ENCODE measurements at regions not wholly inside any gene's neighbourhood (a gene's known extent, or its start where the extent isn't known, plus 50 kb on each side); places are given as distances from the start of the nearest gene placed in this dataset.

- DNase-seq = peak; percentile 58
Measured at GRCh38 chr22:27192135-27192829, 534.9 kb downstream of the MIAT start.

- no peak for DNase-seq
Measured at GRCh38 chr22:27193215-27193614, 535.8 kb downstream of the MIAT start.

GRCh38 chr22:27193636-27194035 is 536.2 kb downstream of the MIAT start:
- no peak for DNase-seq

DNA sequence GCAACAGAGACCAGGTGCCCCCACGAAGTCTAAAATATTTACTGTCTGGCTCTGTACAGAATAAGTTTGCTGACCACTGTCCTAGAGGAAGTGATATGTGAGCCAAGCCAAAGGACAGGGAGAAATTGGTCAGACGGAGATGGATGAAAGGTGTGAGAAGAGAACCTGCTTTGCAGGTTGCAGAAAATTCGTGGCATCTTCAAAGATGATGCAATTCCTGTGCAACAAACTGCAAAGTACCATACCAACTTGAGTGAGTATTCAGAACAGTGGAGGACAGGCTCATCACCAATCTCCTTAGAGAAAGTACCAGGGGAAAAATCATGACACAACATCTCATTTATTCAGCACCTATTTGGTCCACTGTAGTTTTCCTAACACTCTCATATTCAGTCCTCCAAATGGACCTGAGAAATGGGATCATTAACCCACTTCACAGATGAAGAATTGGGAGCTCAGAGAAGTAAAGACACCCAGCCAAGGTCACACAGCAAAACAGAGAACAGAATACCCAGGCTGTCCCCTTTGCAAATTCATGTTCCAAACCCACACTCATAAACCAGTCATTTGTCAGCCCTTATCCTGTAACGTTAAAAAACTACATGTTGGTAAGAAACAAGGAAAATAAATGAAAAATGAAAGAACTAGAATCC is 536.8 kb downstream of the MIAT start:
- peak; percentile 48 for DNase-seq

- DNase-seq = no peak
Measured at GRCh38 chr22:27195094-27195493, 537.7 kb downstream of the MIAT start.

- DNase-seq = no peak
Measured at GRCh38 chr22:27195494-27195893, 538.1 kb downstream of the MIAT start.

GRCh38 chr22:27196606-27197005 is 539.2 kb downstream of the MIAT start:
- no peak for DNase-seq

DNA sequence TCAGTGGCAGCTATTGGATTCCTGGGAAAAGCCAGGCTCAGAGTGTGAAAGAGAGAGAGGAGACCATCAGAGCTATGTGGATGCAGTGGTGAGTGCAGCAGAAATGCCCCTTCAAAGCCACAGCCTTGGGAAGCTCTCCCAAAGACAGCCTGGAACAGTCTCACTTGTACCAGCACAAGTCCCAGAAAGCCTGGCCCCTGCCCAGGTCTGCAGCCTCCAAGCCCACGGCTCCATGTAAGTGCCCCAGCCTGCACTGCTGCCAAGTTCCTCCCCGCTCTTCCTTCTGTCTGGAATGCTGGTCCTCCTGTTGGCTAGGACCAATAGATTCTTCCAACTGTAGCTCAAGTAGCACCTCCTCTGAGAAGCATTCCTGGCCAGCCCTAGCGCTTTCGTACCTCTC is 539.7 kb downstream of the MIAT start:
- DNase-seq = peak; percentile 35

GRCh38 chr22:27197618-27198017 is 540.2 kb downstream of the MIAT start:
- DNase-seq = no peak

GRCh38 chr22:27198518-27199035 is 541.2 kb downstream of the MIAT start:
- no peak for DNase-seq

- no peak for DNase-seq
Measured at GRCh38 chr22:27199354-27199753, 542.0 kb downstream of the MIAT start.

DNA sequence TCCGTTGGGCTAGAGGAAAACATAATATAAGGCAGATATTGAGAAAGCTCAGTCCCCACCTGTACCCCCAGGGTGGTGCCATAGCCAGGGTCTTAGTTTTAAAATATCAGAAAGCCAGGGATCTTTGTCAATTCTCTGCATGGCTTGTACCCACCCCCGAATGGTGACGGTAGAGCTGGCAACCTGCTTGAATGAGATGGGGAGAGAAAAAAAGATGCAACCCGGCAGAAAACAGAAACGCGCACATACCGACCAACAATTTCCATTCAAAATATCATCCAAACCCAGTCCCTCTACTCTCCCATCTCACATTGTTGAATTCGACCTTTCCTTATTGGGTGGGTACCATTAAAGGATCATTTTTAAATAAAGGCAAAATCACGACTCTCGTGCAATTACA is 543.9 kb downstream of the MIAT start:
- DNase-seq = no peak

DNA sequence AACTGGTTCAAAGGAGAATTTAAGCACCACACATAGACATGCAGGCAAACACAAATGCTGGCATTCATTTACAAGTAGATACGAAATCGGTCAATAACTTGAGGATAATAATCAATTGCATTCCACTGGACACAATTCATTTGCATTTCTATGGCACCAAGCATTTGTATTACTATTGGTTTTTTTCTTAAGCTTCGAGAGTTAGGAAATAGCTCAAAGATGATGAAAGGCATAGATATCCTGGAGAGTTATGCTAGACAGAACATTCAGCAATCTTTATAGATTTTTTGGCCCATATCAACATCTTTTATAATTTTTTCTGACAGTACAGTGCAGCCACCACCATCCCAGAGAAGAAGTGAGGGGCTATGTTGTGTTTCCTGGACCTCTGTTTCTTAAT is 544.4 kb downstream of the MIAT start:
- DNase-seq = no peak

- DNase-seq = no peak
Measured at GRCh38 chr22:27203276-27203660, 545.9 kb downstream of the MIAT start.

GRCh38 chr22:27204280-27204679 is 546.9 kb downstream of the MIAT start:
- no peak for DNase-seq

DNA sequence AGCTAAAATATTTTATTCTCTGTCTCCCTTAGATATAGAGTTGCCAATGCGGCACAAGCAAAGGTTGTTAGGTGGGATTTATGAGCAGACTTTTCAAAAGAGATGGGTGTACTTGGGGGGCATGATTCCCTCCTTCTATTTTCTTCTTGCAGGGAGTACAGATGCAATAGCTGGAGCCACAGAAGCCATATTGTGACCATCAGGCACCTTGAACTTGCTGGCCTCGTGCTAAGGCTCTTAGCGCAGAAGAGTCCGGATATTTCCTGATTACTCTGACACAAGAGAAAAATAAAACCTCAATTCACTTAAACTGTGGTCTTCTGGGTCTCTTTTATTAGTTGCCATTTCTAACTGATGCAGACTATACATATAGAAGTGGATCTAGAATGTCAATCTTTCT is 547.4 kb downstream of the MIAT start:
- no peak for DNase-seq

GRCh38 chr22:27205492-27206373 is 548.3 kb downstream of the MIAT start:
- DNase-seq = no peak

GRCh38 chr22:27206374-27207133 is 549.2 kb downstream of the MIAT start:
- peak; percentile 71 for DNase-seq

- no peak for DNase-seq
Measured at GRCh38 chr22:27207266-27207665, 549.9 kb downstream of the MIAT start.

DNA sequence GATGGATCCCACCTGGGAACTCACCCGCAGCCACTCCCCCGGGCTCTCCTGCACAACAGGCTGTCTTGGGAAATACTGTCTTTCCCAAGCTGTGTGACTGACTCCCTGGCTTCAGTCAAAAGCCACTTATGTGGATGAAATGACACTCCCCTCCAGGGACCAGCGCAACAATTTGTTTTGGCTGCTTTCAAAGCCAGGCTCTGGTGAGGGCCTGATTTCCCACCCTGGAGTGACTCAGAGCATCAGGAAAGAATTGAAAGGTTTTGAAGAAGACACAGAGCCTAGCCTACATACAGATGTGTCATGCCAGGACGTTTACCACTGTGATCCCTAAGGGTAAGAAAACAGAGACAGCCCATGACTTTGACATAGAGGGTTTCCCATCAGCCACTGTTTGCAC is 550.5 kb downstream of the MIAT start:
- DNase-seq = peak; percentile 96

DNA sequence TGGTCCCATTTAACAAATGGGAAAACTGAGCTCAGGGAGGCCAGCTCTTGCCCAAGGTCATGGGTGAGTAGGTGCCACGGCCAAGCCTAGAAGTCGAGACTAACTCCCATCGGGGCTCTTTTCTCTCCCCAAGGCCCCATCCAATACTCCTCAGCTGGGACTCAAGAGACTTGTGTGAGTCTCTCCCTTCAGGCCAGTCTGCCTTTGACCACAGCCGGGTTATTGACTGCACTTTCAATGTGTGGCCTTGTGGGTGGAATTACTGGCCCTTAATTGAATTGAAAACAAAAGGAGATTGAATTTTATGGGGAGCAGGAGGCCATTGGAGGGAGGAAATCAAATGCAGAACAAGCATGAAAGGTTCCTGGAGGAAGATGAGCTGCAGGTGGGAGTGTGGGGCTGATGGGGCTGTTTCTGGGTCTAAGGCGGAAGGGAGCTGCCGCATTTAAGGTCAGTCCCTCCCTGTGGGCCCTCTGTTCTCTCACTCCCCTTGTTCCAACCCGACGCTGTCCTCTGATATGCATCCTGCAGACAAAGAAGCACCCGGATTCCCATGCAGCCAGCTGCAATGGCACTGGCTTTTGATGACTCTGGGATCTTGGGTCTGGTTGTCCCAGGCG is 552.8 kb downstream of the MIAT start:
- DNase-seq = no peak

- DNase-seq = no peak
Measured at GRCh38 chr22:27212102-27212501, 554.7 kb downstream of the MIAT start.
